A549 (cell line): ENCODE measurements at regions not wholly inside any gene's neighbourhood (a gene's known extent, or its start where the extent isn't known, plus 50 kb on each side); places are given as distances from the start of the nearest gene placed in this dataset.

ENCODE experiments used
- ATAC-seq, 2 experiments: fragments of 200-7000 bp in 1 of 2; fragments of >200 bp in 1 of 2; cut with Nextera tagmentation in 1 of 2; cut with Tn5 transposase in 1 of 2; 3 replicates each; pipeline versions ENCODE4 v1.8.0 to v1.9.1; 2018 to 2020; ENCODE audit warnings: mild to moderate bottlenecking in 1 of 2, moderate library complexity in 1 of 2
- CTCF ChIA-PET: fragments of 300-600 bp; sonication (Branson Sonifier 250); formaldehyde crosslinking; extraction: SDS; loops from one replicate; lab custom pipeline; 2021; ENCODE audit warnings: antibody characterized with exemption, inconsistent platforms; lab: Yijun Ruan, JAX
- POLR2A ChIA-PET: fragments of 350-600 bp; formaldehyde crosslinking; extraction: SDS; loops from one replicate; lab custom pipeline; 2021; ENCODE audit warnings: antibody characterized with exemption, inconsistent platforms; lab: Yijun Ruan, JAX
- DNase-seq, 2 experiments: peaks; one replicate each; pipeline versions ENCODE4 v3.0.0 to v3.0.0-alpha.2; 2011 to 2016; ENCODE audit warnings: low read depth in 1 of 2, low spot score in 1 of 2
- FAIRE-seq: peaks from 2 replicates; lab custom pipeline; 2011; peaks lifted over from hg19 to GRCh38; lab: Jason Lieb, UNC
- H3K27ac ChIP-seq, 2 experiments: fragments of >200 bp; sonication (Bioruptor Twin); formaldehyde crosslinking; 3 replicates each; pipeline ENCODE4 v1.5.1; 2016 to 2017
- H3K4me1 ChIP-seq: fragments of >200 bp; sonication (Bioruptor Twin); formaldehyde crosslinking; 3 replicates; pipeline ENCODE4 v1.6.1; 2016
- H3K4me2 ChIP-seq: fragments of >200 bp; sonication (Bioruptor Twin); formaldehyde crosslinking; 3 replicates; pipeline ENCODE4 v1.6.1; 2016
- H3K4me3 ChIP-seq: fragments of >200 bp; sonication (Bioruptor Twin); formaldehyde crosslinking; 3 replicates; pipeline ENCODE4 v1.5.1; 2016
- H3K9me3 ChIP-seq: fragments of >200 bp; sonication (Bioruptor Twin); formaldehyde crosslinking; 3 replicates; pipeline ENCODE4 v1.6.1; 2016
- BHLHE40 ChIP-seq: IDR thresholded peaks from 2 replicates; pipeline ENCODE4 v1.6.1; 2012; ENCODE audit warnings: low read depth, low read length, inconsistent platforms
- CBX2 ChIP-seq: fragments of 200-600 bp; sonication (generic); IDR thresholded peaks from 2 replicates; pipeline ENCODE4 v1.6.1; 2016; ENCODE audit warnings: low read depth, mild to moderate bottlenecking, borderline replicate concordance
- CBX8 ChIP-seq: fragments of 200-600 bp; sonication (generic); IDR thresholded peaks from 2 replicates; pipeline ENCODE4 v1.6.1; 2016
- CEBPB ChIP-seq, 2 experiments: fragments of >200 bp in 1 of 2; sonication (Bioruptor Twin) in 1 of 2; formaldehyde crosslinking in 1 of 2; IDR thresholded peaks; 2 replicates each; pipeline ENCODE4 v1.6.1; 2012 to 2016
- CHD4 ChIP-seq: fragments of 200-600 bp; sonication (generic); IDR thresholded peaks from 2 replicates; pipeline ENCODE4 v1.6.1; 2016; ENCODE audit warnings: antibody characterized with exemption, mild to moderate bottlenecking, borderline replicate concordance
- E2F6 ChIP-seq: IDR thresholded peaks from 2 replicates; pipeline ENCODE4 v1.6.1; 2012; ENCODE audit warnings: low read depth, borderline replicate concordance
- FOSB ChIP-seq: fragments of 250-450 bp; sonication (Bioruptor Pico); IDR thresholded peaks from 2 replicates; pipeline ENCODE4 v1.5.0; 2020; ENCODE audit warnings: mild to moderate bottlenecking, moderate library complexity
- FOSL2 ChIP-seq, 2 experiments: fragments of 450-650 bp in 1 of 2; fragments of >200 bp in 1 of 2; sonication (Bioruptor Twin) in 1 of 2; formaldehyde crosslinking; IDR thresholded peaks; 2 replicates each; pipeline versions ENCODE4 v1.5.0 to v1.6.1; 2016 to 2020; ENCODE audit warnings: mild to moderate bottlenecking in 1 of 2, moderate library complexity in 1 of 2
- FOXS1 ChIP-seq: fragments of 250-450 bp; sonication (Bioruptor Pico); IDR thresholded peaks from 2 replicates; pipeline ENCODE4 v1.5.0; 2020; ENCODE audit warnings: mild to moderate bottlenecking, moderate library complexity
- HOXA7 ChIP-seq: fragments of 250-450 bp; sonication (Bioruptor Pico); IDR thresholded peaks from 2 replicates; pipeline ENCODE4 v1.5.0; 2020; ENCODE audit warnings: mild to moderate bottlenecking, moderate library complexity
- HOXB13 ChIP-seq: fragments of 250-450 bp; sonication (Bioruptor Pico); IDR thresholded peaks from 2 replicates; pipeline ENCODE4 v1.5.0; 2020; ENCODE audit warnings: low read depth, mild to moderate bottlenecking, moderate library complexity
- JUN ChIP-seq, 2 experiments: fragments of >200 bp; sonication (Bioruptor Twin); formaldehyde crosslinking; IDR thresholded peaks; 2 replicates in 1 of 2; 3 replicates in 1 of 2; pipeline ENCODE4 v1.6.1; 2016 to 2017
- KDM5A ChIP-seq: fragments of 200-600 bp; sonication (generic); IDR thresholded peaks from 2 replicates; pipeline ENCODE4 v1.6.1; 2016; ENCODE audit warnings: antibody characterized with exemption, mild to moderate bottlenecking
- MAFK ChIP-seq: fragments of 450-650 bp; IDR thresholded peaks from 2 replicates; pipeline ENCODE4 v1.6.1; 2014; ENCODE audit not compliant: partially characterized antibody
- MYC ChIP-seq: IDR thresholded peaks from 2 replicates; pipeline ENCODE4 v1.6.1; 2012; ENCODE audit warnings: mild to moderate bottlenecking, inconsistent platforms, low read length, improper control_type of control experiment, borderline replicate concordance
- NFE2L2 ChIP-seq: fragments of 150-350 bp; conservative IDR thresholded peaks from 2 replicates; pipeline ENCODE4 v1.6.1; 2014; ENCODE audit warnings: low read length
- NR3C1 ChIP-seq: fragments of >200 bp; sonication (Bioruptor Twin); formaldehyde crosslinking; IDR thresholded peaks from 3 replicates; pipeline ENCODE4 v1.6.1; 2017
- PHF8 ChIP-seq: fragments of 200-600 bp; sonication (generic); IDR thresholded peaks from 2 replicates; pipeline ENCODE4 v1.6.1; 2016; ENCODE audit warnings: low read depth, mild to moderate bottlenecking, antibody characterized with exemption, moderate library complexity, borderline replicate concordance
- POLR2AphosphoS2 ChIP-seq: conservative IDR thresholded peaks from 2 replicates; pipeline ENCODE4 v1.6.1; 2012; ENCODE audit warnings: low read length, improper control_type of control experiment, inconsistent platforms
- RAD21 ChIP-seq, 2 experiments: fragments of >200 bp in 1 of 2; sonication (Bioruptor Twin) in 1 of 2; formaldehyde crosslinking in 1 of 2; IDR thresholded peaks in 1 of 2; conservative IDR thresholded peaks in 1 of 2; 2 replicates in 1 of 2; 3 replicates in 1 of 2; pipeline ENCODE4 v1.6.1; 2012 to 2018; ENCODE audit warnings: inconsistent platforms in 1 of 2
- REST ChIP-seq: fragments of 200-600 bp; sonication (generic); IDR thresholded peaks from 2 replicates; pipeline ENCODE4 v1.6.1; 2016; ENCODE audit warnings: antibody characterized with exemption, mild to moderate bottlenecking, moderate library complexity
- RFX5 ChIP-seq: fragments of 450-650 bp; IDR thresholded peaks from 2 replicates; pipeline ENCODE4 v1.7.1; 2014; ENCODE audit warnings: antibody characterized with exemption, mild to moderate bottlenecking, moderate library complexity
- SMC3 ChIP-seq: fragments of >200 bp; sonication (Bioruptor Twin); formaldehyde crosslinking; IDR thresholded peaks from 3 replicates; pipeline ENCODE4 v1.6.1; 2018; ENCODE audit warnings: inconsistent platforms
- TFCP2L1 ChIP-seq: fragments of 250-450 bp; sonication (Bioruptor Pico); IDR thresholded peaks from 2 replicates; pipeline ENCODE4 v1.5.0; 2021; ENCODE audit warnings: mild to moderate bottlenecking
- TP53 ChIP-seq: fragments of 250-450 bp; sonication (Bioruptor Pico); IDR thresholded peaks from 2 replicates; pipeline ENCODE4 v1.5.0; 2021; ENCODE audit warnings: mild to moderate bottlenecking, moderate library complexity
- ZC3H11A ChIP-seq: fragments of 450-650 bp; IDR thresholded peaks from 2 replicates; pipeline ENCODE4 v1.6.1; 2014; ENCODE audit warnings: antibody characterized with exemption, mild to moderate bottlenecking
- ZFP36 ChIP-seq: fragments of 450-650 bp; IDR thresholded peaks from 2 replicates; pipeline ENCODE4 v1.6.1; 2014; ENCODE audit warnings: borderline replicate concordance; ENCODE audit not compliant: partially characterized antibody
- ZSCAN20 ChIP-seq: fragments of 250-450 bp; sonication (Bioruptor Pico); IDR thresholded peaks from 2 replicates; pipeline ENCODE4 v1.8.0; 2022; ENCODE audit warnings: mild to moderate bottlenecking, moderate library complexity
- WGBS: methylation state at CpG from one replicate; pipeline ENCODE4 v1.1.6; 2017; ENCODE audit errors: missing lambda C conversion rate; 5-methylcytosine and 5-hydroxymethylcytosine counted together
- TF ChIP-seq, protein P1 (sequence below): fragments of >200 bp; sonication (Bioruptor Twin); formaldehyde crosslinking; IDR thresholded peaks from 3 replicates; pipeline ENCODE4 v1.5.1; 2016
- TF ChIP-seq, protein P2 (sequence below): fragments of >200 bp; sonication (Bioruptor Twin); formaldehyde crosslinking; IDR thresholded peaks from 2 replicates; pipeline ENCODE4 v1.6.1; 2016

GRCh38 chr18:8977166-8977565, 125.3 kb upstream of the NDUFV2 start:
- TF ChIP-seq CBX2 = no peak
- no peak for TF ChIP-seq ZC3H11A
- no peak for TF ChIP-seq HOXA7 (CRISPR knock-in tag)
- no peak for TF ChIP-seq CBX8
- TF ChIP-seq FOSB (CRISPR knock-in tag) = no peak
- no peak for TF ChIP-seq SMC3
- TF ChIP-seq KDM5A = no peak
- TF ChIP-seq JUN (IDR thresholded peaks at IDR 0.05) = no peak
- no peak for TF ChIP-seq CHD4
- no peak for TF ChIP-seq RFX5
- TF ChIP-seq TFCP2L1 (CRISPR knock-in tag) = no peak
- TF ChIP-seq HOXB13 (CRISPR knock-in tag) = no peak
- TF ChIP-seq FOXS1 (CRISPR knock-in tag) = no peak
- TF ChIP-seq MAFK = no peak
- TF ChIP-seq PHF8 = no peak
- TF ChIP-seq ZSCAN20 = no peak
- TF ChIP-seq BHLHE40 = no peak
- TF ChIP-seq MYC = no peak
- no peak for TF ChIP-seq NFE2L2
- TF ChIP-seq, protein P1, sequence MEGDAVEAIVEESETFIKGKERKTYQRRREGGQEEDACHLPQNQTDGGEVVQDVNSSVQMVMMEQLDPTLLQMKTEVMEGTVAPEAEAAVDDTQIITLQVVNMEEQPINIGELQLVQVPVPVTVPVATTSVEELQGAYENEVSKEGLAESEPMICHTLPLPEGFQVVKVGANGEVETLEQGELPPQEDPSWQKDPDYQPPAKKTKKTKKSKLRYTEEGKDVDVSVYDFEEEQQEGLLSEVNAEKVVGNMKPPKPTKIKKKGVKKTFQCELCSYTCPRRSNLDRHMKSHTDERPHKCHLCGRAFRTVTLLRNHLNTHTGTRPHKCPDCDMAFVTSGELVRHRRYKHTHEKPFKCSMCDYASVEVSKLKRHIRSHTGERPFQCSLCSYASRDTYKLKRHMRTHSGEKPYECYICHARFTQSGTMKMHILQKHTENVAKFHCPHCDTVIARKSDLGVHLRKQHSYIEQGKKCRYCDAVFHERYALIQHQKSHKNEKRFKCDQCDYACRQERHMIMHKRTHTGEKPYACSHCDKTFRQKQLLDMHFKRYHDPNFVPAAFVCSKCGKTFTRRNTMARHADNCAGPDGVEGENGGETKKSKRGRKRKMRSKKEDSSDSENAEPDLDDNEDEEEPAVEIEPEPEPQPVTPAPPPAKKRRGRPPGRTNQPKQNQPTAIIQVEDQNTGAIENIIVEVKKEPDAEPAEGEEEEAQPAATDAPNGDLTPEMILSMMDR = no peak
- peaks cover 23% of the 10 kb centered on the region for H3K4me1 ChIP-seq
- FAIRE-seq = no peak
- peak overlapping the region in 1 of 2 experiments; percentile 24; a peak in 1 of 6 replicates for H3K27ac ChIP-seq
- no peak overlapping the region for H3K4me3 ChIP-seq
- ChIA-PET CTCF (interaction anchor here (1.2 kb wide), 1 partner anchor 11 kb away, joined by 3 read pairs; no protein-coding TSS in a partner anchor), POLR2A (no interaction called here)
- 0 out of 3 replicates have a peak, but pooled peaks cover 12% of the 10 kb centered on the region for H3K9me3 ChIP-seq
- no peak for DNase-seq
- no peak for ATAC-seq
- H3K4me2 ChIP-seq = no peak overlapping the region

- no peak for DNase-seq
- POLR2A ChIA-PET = no interaction called here
- Histone ChIP-seq H3K9me3 (0 out of 3 replicates have a peak, but pooled peaks cover 12% of the 10 kb centered on the region), H3K27ac (peak overlapping the region in 1 of 2 experiments; percentile 24; a peak in 1 of 6 replicates), H3K4me1 (peaks cover 26% of the 10 kb centered on the region), H3K4me3 (no peak overlapping the region), H3K4me2 (no peak overlapping the region)
- 74% methylated on average over 1 of the region's 1 CpG for WGBS
- CTCF ChIA-PET = interaction anchor here (1.2 kb wide), 1 partner anchor 10 kb away, joined by 3 read pairs; no protein-coding TSS in a partner anchor
- ATAC-seq = no peak
- no peak for TF ChIP-seq PHF8
- no peak for TF ChIP-seq REST
- TF ChIP-seq TP53 (CRISPR knock-in tag) = no peak
- TF ChIP-seq HOXB13 (CRISPR knock-in tag) = no peak
- no peak for TF ChIP-seq ZFP36
- TF ChIP-seq CEBPB (IDR thresholded peaks at IDR 0.05) = no peak
- TF ChIP-seq NR3C1 = no peak
- TF ChIP-seq, protein P2, sequence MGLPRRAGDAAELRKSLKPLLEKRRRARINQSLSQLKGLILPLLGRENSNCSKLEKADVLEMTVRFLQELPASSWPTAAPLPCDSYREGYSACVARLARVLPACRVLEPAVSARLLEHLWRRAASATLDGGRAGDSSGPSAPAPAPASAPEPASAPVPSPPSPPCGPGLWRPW = no peak
- no peak for TF ChIP-seq POLR2AphosphoS2
- no peak for TF ChIP-seq RFX5
- TF ChIP-seq FOSL2 (IDR thresholded peaks at IDR 0.05) = no peak
- no peak for TF ChIP-seq FOSL2 (CRISPR knock-in tag; IDR thresholded peaks at IDR 0.05)
- no peak for TF ChIP-seq ZC3H11A
- no peak for TF ChIP-seq MYC
- TF ChIP-seq RAD21 (conservative IDR thresholded peaks at IDR 0.05 in 1 of 2, IDR thresholded peaks at IDR 0.05 in 1 of 2) = no peak
- no peak for TF ChIP-seq E2F6
- no peak for FAIRE-seq
Measured at GRCh38 chr18:8977701-8978100, 124.8 kb upstream of the NDUFV2 start.
